SU-DHL-6 (cell line): ENCODE measurements at regions not wholly inside any gene's neighbourhood (a gene's known extent, or its start where the extent isn't known, plus 50 kb on each side); places are given as distances from the start of the nearest gene placed in this dataset.

Source experiments
- CTCF ChIP-seq: fragments of 200-600 bp; sonication (generic); IDR thresholded peaks from one replicate; pipeline ENCODE4 v1.5.1; 2017; ENCODE audit warnings: antibody characterized with exemption, mild to moderate bottlenecking, low read length, moderate library complexity; ENCODE audit not compliant: insufficient read depth, poor library complexity, severe bottlenecking
- EZH2phosphoT487 ChIP-seq: fragments of 200-600 bp; sonication (generic), shearing (Covaris generic); conservative IDR thresholded peaks from 2 replicates; pipeline ENCODE4 v1.6.1; 2018; ENCODE audit warnings: mild to moderate bottlenecking, antibody characterized with exemption, low read length, moderate library complexity, mixed read lengths

- TF ChIP-seq CTCF (no peak), EZH2phosphoT487 (no peak)
These were observed 63.3 kb upstream of the WDR26 start for GRCh38 chr1:224497714-224498573.
